HG02759 (cell line): ENCODE measurements at regions not wholly inside any gene's neighbourhood (a gene's known extent, or its start where the extent isn't known, plus 50 kb on each side); places are given as distances from the start of the nearest gene placed in this dataset.
"Not testable (repeated sequence)": the region's sequence is repeated elsewhere in the genome, so short reads cannot be mapped to it uniquely, and the experiment has no call there.

Source experiments
- ATAC-seq: cut with Tn5 transposase; IDR thresholded peaks from one replicate; pipeline ENCODE4 v1.9.1; 2021; ENCODE audit warnings: mild to moderate bottlenecking, moderate library complexity; ENCODE audit not compliant: unreplicated experiment

DNA sequence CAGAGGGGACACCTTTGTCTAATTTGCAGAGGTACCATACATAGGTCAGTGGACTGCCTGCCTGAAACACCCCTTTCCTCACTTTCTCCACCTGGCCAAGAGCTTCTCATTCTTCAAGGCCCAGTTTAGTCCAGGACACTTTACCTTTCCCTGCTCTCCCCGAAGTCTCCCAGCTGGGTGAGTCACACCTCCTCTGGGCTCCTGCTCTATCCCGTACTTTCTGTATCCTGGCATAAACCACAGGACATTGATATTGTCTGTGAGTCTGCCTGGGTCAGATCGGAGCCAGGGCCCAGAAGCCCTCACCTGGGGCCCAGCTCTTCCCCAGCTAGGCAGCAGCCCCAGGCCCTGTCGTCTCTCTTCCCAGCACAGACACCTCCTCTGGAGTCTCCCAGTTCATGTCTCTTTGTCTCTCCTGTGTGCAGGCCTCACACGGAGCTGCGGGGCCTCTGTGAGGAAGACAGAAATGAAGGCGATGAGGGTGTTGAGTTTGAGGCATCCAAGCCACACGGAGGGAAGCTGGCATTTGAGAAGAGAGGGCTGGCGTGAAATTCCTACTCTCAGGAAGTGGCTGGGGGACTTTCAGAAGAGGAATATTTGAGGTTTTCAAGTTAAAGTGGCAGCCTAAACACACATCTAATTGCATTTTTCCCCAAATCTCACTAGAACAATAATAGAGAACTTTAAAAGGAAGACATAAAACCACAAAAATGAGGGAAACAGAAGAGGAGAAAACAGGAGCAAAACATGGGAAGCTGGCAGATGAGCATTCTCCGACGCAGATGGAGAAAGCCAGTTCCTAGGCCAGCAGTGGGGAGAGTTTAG is 79.6 kb upstream of the LAPTM4A start:
- no peak for ATAC-seq

DNA sequence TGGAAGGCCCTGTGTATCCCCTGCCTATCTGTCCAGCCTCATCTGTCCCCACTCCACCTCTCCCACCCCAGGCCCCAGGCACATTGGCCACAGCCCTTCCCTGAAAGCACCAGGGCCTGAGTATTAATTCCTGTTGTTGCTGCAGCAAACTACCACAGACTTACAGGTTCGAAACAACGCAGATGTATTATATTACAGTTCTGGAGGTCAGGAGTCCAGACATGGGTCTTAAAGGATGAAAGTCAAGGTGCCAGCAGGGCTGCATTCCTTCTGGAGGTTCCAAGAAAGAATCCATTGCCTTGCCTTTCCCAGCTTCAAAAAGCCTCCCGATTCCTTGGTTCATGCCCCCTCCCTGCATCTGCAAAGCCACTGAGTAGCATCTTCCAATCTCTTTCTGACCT is 78.7 kb upstream of the LAPTM4A start:
- ATAC-seq = no peak

DNA sequence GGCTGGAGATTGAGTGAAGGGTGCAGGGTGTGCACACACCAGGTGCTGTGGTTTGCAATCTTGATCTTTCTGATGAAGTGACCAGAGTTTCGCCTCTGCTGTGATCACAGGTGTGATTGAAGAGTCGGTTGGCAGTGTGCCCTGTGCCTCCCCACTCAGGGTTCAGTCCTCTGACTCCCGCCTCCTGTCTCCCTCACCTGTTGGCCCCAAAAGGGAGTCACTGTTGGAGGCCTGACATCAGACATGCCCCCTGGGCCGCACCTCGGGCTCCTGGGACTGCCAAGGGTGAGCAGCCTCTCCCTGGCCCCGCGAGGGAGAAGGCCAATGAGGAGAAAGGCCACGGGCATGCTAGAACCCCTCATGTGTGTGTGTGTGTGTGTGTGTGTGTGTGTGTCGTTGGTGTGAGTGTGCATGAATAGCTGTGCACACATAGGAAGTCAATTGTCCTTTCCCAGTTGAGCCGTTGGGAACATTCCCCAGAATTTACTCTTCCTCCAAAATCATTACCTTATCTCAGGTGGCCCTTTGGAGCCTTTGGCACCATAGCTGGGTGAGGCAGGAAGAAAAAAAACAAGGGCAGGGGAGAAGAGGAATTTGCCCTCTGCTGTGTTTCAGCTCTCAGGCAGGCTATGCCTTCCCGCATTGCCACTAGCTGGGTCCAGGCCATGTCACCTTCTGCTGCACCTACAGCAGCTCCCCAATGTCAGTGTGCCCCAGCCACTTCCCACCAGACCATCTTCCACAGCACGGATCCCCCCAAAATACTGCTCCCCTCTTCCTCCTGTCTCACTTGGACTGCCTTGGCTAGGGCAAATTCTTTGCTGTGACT is 78.1 kb upstream of the LAPTM4A start:
- ATAC-seq = no peak

DNA sequence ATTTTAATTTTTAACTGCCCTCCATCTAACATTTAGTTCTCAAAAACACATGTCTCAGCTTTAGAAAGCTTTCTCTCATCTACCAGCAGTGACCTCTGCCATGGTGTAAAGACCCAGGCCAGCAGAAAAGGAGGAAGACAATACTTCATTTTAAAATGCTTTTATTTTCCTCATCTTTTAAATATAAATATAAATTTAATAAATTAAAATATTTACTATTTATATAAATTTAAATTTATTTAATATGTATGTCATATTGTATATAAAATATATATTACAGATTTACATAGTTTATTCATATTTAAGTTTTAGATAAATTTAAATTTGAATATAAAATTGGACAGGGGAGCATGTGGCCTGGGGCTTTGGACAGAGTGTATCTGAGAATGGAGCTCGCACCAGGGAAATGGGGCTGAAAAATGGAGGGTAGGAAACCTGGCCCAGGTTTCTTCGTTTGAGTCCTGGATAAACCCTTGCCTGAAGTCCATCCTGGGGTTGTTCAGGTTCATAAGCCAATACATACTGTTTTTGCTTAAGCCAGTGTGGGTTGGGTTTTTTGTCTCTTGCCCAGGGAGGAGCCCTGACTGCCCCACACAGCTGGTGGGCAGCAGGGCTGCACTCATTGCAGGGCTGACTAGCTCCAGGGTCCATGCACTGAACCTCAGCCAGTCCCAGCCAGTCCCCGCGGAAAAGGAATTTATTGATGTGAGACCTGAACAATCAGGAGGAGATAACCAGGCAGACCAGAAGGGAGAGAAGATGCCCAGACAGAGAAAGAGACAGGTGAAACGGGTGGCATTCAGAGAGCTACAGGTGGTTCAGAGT is 77.3 kb upstream of the LAPTM4A start:
- ATAC-seq = no peak

DNA sequence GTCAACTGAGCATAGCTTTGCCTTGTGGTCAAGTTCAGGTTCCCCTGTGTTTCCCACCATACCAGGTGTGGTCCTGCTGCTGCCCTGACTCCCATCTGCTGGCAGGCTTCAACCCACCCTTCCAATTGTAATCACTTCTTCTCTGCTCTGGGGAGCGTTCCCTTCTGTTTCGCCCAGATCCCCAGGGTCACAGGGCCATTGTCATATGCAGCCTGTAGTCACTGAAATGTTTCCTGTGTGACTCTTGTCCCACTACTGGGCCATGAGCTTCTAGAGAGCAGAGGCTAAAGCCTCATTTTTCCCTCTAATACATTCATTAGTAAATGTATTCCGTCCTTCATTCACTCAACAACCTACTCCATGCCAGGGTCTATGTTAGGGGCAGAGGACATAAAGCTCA is 75.0 kb upstream of the LAPTM4A start:
- ATAC-seq = no peak

DNA sequence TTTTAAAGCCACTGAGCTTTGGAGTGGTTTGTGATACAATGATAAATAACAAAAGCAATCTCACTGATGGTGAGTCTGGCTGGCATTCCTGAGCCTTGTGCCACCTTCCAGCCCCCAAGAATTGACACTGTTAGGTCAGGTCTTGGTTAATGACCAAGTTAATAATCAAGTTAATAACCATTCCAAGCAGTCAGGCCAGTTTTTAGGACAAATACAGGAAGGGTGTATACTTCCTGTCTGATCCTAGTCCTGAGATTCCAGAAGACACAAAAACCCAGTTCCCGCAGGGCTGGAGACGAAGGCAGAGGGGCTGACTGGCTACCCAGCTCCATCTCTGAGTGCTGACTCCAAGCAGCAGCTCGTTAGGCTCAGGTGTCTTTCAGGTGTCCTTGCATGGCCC is 74.6 kb upstream of the LAPTM4A start:
- no peak for ATAC-seq

DNA sequence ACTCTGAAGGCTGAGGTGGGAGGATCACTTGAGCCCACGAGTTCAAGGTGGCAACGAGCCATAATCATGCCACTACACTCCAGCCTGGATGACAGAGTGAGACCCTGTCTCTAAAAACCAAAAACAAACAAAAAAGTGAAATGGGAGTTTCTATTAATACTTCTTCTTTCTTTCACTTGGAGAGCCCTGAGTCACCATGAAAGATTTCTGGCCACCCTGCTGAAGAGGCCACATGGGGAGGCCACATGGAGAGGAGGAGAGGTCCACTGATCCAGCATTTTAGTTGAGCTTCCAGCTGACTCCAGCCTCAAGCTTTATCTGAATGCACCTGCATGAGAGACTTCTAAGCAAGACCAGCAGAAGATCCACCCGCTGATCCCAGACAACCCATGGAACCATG is 74.2 kb upstream of the LAPTM4A start:
- no peak for ATAC-seq

DNA sequence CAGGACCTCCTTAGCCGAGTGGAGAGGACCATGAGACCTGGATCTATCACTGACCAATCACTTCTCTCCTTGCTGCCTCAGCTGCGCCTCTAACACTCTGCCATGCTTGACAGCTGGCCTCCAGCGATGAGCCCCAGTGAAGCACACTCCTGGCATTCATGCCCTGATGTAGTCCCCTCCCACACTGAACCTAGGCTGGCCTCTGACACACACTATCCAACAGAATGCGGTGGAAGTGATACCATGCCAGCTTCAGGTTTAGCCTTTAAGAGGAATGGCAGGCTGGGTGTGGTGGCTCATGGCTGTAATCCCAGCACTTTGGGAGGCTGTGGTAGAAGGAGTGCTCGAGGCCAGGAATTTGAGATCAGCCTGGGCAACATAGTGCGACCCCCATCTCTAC is 73.7 kb upstream of the LAPTM4A start:
- no peak for ATAC-seq

DNA sequence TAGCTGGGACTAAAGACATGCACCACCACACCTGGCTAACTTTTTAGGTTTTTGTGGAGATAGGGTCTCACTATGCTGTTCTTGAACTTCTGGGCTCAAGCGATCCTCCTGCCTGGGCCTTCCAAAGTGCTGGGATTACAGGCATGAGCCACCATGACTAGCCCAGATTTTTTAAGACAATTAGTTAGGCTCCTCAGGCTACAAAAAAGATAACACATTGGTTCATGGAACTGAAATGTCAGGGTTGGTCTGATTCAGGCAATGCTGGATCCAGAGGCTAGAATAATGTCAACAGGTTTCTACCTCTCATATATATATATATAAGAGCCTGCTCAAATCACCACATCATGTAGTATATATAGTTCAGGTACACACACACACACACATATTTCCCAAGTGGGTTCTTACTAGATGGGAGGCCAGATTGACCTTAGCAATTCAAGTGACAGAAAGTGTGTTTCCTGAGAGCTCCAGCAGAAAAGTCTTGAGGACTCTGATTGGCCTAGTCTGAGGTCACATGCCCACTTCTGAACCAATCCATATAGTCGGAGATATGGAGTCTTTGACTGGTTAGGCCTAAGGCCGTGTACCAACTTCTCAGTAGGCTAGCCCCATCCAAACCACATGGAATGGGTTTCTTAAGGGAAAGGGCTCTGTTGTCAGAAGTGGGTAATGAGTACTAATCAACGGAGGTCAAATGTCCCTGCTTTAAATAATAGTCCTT is 72.6 kb upstream of the LAPTM4A start:
- ATAC-seq = no peak

DNA sequence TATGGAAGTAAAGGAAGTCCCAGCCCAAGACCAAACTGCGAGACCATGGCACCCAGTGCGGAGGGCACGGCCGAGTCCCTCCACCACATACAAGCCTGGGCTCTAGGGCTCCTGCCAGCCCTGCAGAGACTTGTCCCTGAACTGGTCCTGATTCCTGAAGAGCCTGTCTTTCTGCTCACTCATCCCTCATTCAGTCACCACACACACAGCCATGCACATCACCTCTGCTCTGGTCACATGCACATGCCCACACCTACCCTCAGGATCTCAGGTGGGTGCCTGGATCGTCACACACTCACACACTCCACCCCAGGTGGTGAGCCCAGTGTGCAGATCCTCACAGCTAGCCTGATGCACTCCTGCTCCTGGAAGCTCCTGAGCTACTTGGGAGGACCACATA is 71.4 kb upstream of the LAPTM4A start:
- no peak for ATAC-seq

DNA sequence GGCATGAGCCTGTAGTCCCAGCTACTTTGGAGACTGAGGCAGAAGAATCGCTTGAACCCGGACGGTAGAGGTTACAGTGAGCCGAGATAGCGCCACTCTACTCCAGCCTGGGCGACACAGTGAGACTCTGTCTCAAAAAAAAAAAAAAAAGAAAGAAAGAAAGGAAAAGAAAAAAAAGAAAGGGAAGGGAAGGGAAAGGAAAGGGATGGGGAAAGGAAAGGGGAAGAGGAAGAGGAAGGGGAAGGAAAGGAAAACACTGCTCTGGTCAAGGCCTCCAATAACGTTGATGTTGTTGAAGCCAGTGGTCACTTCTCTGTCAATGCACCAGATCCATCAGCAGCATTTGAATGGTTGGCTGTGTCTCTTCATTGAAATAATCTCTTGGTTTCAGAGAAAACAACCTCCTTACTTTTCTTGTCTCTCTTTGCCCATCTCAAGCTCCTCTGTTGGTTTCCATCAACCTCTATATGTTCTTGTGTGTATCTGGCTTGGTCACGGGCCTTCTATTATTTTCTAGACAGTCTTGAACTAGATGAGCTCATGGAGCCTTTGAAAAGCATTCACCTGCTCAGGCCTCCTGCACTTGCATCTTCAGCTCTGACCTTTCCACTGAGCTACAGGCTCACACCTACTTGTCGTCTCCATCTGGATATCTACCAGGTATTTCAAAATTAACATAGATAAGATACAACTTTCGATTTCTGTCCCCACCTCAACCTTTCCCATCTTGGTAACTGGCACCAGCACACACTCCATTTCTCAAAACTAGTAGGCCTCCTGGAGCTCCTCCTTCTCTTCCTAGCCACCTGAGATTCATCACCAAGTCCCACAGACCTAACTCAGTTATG is 69.4 kb upstream of the LAPTM4A start:
- ATAC-seq = no peak

DNA sequence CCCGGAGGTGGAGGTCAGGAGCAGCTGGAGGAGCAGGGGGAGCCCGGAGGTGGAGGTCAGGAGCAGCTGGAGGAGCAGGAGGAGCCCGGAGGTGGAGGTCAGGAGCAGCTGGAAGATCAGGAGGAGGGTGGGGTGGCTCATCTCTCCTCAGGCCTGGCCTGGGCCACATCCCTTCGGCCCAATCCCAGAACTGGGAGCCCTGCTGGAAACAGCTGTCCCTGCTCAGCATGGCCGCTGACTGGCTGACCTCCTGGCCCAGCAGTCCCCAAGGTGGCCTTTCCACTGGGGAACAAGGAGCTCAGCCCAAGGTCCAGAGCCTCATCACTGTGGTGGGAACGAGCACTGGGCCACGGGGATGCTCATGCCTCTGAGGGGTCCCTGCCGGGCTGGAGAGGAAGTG is 66.6 kb upstream of the LAPTM4A start:
- no peak for ATAC-seq

DNA sequence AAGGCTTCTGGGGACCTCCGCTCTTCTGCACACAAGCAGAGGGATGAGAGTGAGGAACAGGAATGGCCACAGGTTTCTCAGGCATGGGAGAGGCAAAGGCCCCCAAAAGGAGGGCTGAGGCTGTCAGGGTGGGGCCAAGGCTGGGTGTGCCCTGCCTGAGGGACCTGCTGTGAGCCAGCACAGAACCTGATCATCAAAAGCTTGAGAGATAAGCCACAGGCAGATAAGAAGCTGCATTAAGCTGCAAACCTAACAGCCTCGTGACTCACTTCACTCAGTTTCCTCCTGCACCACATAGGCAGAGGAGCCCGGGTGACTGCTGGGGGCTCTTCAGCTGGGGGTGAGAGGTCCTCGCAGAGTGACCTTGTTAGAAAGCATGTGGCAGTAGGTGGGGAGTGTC is 64.5 kb upstream of the LAPTM4A start:
- no peak for ATAC-seq

DNA sequence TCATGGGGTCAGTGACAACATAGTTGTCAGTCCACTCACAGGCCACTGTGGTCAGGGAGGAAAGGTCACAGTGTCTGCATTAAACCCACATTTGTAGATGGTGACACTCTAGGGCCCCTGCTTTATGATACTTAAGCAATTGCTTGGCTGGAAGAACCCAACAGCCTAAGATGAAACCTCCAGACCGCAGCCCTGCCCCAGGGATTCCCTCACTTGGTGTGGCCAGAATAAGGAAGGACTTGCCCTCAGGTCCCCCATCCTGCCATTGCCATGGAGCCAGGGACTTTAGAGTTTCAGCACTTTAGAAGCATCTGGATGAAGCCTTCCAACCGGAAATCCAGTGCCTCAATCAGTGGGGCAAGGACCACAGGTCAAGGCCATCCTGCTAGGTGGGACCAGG is 63.9 kb upstream of the LAPTM4A start:
- no peak for ATAC-seq

DNA sequence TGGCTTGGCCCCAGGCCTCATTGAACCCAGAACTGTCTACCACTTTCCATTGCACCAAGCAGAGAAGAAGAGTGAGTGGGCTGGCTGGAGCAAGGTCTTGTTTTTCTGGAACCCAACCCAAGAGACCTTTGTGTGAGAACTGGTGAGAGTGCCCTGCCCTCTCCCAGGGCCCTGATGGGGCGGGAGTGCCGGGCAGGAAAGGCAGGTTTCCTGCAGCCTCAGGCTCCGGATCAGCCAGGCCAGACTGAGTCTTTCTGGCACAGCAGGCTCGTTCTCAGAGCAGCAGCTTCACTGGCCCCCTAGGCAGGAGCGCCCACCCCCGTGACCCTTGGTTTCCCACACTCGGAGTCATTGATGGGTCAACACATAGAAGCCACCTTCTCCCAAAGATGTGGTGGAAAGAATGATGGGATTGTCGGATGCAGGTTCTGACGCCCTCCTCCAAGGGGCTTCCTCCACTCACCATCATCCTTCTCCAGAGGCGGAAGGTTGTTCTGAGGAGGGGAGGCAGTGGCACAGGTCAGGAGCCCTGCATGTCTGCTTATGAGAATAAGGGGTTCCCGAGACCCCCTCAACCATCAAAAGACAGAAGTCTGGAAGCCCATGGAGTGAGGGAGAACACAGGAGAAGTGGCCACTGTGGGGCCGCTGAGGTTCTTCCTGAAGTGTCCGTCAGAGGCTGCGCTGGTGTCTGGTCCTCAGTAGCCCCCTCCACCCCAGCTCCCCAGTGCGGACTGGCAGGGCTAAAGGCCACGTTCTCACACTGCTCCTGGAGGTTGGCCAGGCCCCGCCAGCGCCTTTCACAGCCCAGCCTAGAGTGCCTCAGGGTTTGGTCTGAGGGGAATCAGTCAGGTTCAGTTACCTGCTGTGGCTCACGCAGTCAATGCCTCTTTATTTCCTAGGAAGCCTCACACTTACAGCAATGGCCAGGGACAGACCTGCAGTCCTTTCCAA is 62.8 kb upstream of the LAPTM4A start:
- ATAC-seq = no peak

DNA sequence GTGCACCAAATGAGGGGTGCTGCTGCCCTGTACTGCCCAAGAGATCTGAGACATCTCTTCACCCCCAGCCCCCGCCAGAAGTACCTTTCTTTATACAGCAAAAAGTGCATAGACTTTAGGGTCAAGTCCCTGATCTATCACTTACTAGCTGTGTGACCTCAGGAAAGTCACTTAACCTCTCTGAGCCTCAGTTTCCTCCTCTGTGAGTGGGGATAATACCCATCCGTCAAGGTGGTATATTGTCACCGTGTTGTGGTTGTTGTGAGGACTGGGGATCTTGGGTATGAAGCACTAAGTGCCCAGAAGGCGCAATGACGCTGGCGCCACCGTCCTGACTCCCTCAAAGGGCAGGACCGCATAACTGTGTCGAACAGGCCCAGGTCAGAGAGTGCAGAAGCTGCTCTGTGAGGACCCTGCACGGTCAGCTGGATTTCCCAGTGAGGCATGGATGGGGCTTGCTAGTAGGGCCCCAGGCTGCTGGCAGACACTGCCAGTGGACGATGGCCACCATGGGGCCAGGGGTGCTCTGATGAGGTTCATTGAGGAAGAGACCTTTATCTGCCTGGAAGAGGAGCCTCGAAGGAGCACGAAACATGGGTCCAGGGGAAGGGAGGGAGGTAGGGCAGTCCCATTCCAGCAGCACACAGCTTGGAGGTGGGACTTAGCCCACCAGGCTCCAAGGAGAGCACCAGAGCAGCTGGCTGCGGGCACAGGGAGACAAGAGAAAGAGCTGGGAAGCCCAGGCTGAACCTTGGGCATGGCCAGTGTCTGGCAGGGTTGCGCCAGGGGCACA is 61.8 kb upstream of the LAPTM4A start:
- no peak for ATAC-seq

DNA sequence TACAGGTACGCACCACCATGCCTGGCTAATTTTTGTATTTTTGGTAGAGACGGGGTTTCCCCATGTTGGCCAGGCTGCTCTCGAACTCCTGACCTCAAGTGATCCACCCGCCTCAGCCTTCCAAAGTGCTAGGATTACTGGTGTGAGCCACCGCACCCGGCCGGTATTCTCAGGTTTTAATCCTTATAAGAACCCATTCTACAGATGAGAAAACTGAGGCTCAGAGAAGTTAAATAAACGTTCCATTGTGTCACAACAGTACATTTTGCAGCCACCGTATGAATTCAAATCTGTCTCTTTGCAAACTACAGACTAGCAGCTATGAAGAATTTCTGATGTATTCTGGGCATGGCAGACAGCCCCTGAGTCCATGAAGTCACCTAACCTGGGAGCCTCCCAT is 60.9 kb upstream of the LAPTM4A start:
- not testable (repeated sequence) for ATAC-seq
